MG63 (cell line): ENCODE measurements at regions not wholly inside any gene's neighbourhood (a gene's known extent, or its start where the extent isn't known, plus 50 kb on each side); places are given as distances from the start of the nearest gene placed in this dataset.

Source experiments
- DNase-seq: peaks from one replicate; pipeline ENCODE4 v3.0.0-alpha.2; 2020
- H3K27me3 ChIP-seq: fragments of 250-450 bp; sonication (Bioruptor Pico); 2 replicates; pipeline ENCODE4 v1.5.1; 2020; ENCODE audit warnings: mild to moderate bottlenecking, moderate library complexity
- H3K36me3 ChIP-seq: fragments of 250-450 bp; sonication (Bioruptor Pico); 2 replicates; pipeline ENCODE4 v1.5.1; 2020; ENCODE audit warnings: mild to moderate bottlenecking, moderate library complexity
- H3K4me3 ChIP-seq: fragments of 250-450 bp; sonication (Bioruptor Pico); 2 replicates; pipeline ENCODE4 v1.5.1; 2020; ENCODE audit warnings: mild to moderate bottlenecking, moderate library complexity
- H3K9me3 ChIP-seq: fragments of 250-450 bp; sonication (Bioruptor Pico); 2 replicates; pipeline ENCODE4 v1.5.1; 2020; ENCODE audit warnings: mild to moderate bottlenecking, moderate library complexity

DNA sequence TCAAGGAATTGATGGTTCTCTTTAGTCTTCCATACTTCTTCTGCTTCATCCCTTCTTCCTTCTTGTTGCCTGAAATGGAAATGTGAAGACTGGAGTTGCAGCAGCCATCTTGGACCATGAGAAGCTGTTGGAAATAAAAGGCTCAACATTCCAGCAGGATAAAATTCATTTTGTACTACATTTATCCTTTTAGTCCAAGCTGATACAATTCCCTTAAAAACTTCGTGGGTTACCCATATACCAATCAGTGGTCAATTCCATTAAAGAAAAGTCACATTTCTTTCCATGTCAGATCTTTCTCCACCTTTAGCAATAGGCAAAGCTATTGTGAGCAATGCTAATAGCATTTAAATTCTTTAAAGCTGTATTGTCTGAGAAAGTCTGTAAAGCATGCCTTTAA, 141.3 kb upstream of the LYZL2 start:
- Histone ChIP-seq H3K27me3 (no peaks in the 10 kb centered on the region), H3K9me3 (peaks cover 19% of the 10 kb centered on the region), H3K36me3 (no peaks in the 10 kb centered on the region), H3K4me3 (no peak overlapping the region)
- DNase-seq = no peak

DNA sequence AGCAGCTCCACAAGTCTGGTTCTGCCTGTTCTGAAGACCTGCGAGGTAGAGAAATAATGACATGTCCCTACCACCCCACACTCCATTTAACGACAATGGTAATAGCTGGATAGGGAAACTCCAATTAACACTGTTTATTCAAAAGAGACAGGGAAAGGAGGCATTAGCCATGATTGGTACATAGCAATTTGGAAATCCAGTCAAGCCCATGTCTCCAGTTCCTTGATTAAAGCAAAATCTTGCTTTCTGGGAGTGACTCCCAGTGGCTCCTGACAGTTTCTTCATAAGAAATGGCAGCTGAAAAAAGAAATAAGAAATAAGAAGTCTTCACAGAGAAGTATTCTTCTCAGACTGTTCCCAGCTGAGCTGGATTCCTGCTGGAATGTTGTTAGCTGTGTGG, 140.7 kb upstream of the LYZL2 start:
- H3K9me3 ChIP-seq = peaks cover 19% of the 10 kb centered on the region
- no peak overlapping the region for H3K4me3 ChIP-seq
- H3K36me3 ChIP-seq = no peaks in the 10 kb centered on the region
- H3K27me3 ChIP-seq = no peaks in the 10 kb centered on the region
- no peak for DNase-seq

- no peak for DNase-seq
- Histone ChIP-seq H3K36me3 (no peaks in the 10 kb centered on the region), H3K9me3 (peaks cover 19% of the 10 kb centered on the region)
Measured at GRCh38 chr10:30769361-30769760, 139.8 kb upstream of the LYZL2 start.

DNA sequence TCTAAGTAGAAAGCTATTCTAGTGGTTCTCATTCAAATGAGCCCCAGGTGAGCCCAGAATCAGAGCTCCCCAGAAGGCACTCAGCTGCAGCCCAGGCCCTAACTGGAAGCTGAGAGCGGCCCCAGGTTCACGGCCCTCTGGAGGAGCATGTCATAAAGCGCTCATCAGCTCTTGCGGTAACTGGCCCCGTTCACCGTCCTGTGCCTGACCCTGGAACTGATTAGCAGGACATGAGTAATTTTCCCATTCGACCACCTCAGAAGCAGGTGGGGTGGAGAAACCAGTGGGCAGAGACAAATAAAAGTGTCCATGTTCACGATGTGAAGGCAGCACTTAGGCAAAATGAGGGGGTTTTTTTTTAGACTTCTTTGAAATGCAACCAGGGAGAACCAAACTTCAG, 136.1 kb upstream of the LYZL2 start:
- peaks cover 10% of the 10 kb centered on the region for H3K9me3 ChIP-seq
- H3K27me3 ChIP-seq = no peaks in the 10 kb centered on the region
- no peak overlapping the region for H3K4me3 ChIP-seq
- H3K36me3 ChIP-seq = no peaks in the 10 kb centered on the region
- DNase-seq = peak; percentile 46

More at GRCh38 chr10:30769361-30769760, 139.8 kb upstream of the LYZL2 start:
- H3K27me3 ChIP-seq = no peaks in the 10 kb centered on the region
- no peak overlapping the region for H3K4me3 ChIP-seq

DNA sequence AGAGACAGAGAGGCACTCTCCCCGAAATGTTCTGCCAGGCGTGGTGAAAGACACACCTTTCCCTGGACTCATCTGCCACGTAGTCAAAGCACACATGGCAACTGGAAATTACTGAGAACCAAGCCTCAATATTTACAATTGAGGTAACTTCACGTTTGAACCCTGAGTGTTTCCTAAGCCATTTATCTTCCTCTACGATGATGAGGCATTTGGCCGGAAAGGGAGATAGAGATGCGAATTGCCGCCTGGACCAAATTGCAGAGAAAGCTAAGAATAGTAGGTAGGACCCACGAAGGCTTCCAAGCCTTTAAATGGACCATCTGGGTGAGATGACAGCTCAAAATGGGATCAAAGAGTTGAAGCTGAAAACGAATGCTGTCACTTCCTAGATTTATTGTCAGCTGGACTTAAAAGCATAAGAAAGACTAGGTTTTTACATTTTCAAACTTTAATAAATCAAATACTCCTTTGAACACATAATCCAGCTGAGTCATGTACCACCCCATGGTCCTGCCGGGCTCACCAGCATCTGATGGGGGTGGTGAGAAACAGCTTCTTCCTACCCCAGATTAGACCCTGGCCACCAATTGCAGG, 135.6 kb upstream of the LYZL2 start:
- Histone ChIP-seq H3K27me3 (no peaks in the 10 kb centered on the region), H3K4me3 (no peak overlapping the region)
- DNase-seq = no peak

GRCh38 chr10:30763918-30764317, 134.4 kb upstream of the LYZL2 start:
- H3K4me3 ChIP-seq = no peak overlapping the region
- H3K9me3 ChIP-seq = no peaks in the 10 kb centered on the region; the same call in 1 of the 2 replicates
- DNase-seq = no peak
- no peaks in the 10 kb centered on the region for H3K36me3 ChIP-seq
- H3K27me3 ChIP-seq = no peaks in the 10 kb centered on the region

More for the DNA sequence above, 135.6 kb upstream of the LYZL2 start:
- Histone ChIP-seq H3K9me3 (peaks cover 5% of the 10 kb centered on the region), H3K36me3 (no peaks in the 10 kb centered on the region)

GRCh38 chr10:30762620-30763019, 133.1 kb upstream of the LYZL2 start:
- Histone ChIP-seq H3K4me3 (no peak overlapping the region), H3K27me3 (no peaks in the 10 kb centered on the region), H3K36me3 (no peaks in the 10 kb centered on the region), H3K9me3 (peaks cover 3% of the 10 kb centered on the region; the same call in 1 of the 2 replicates)
- no peak for DNase-seq

- no peak overlapping the region for H3K4me3 ChIP-seq
- no peaks in the 10 kb centered on the region for H3K27me3 ChIP-seq
- H3K9me3 ChIP-seq = peaks cover 3% of the 10 kb centered on the region; the same call in 1 of the 2 replicates
- DNase-seq = peak; percentile 33
- no peaks in the 10 kb centered on the region for H3K36me3 ChIP-seq
Measured at GRCh38 chr10:30759423-30759822, 129.9 kb upstream of the LYZL2 start.

- no peak for DNase-seq
Measured at GRCh38 chr10:30758338-30758737, 128.8 kb upstream of the LYZL2 start.

GRCh38 chr10:30756896-30757295, 127.3 kb upstream of the LYZL2 start:
- H3K36me3 ChIP-seq = no peaks in the 10 kb centered on the region
- peaks cover 3% of the 10 kb centered on the region; the same call in 1 of the 2 replicates for H3K9me3 ChIP-seq
- no peaks in the 10 kb centered on the region for H3K27me3 ChIP-seq
- DNase-seq = no peak
- no peak overlapping the region for H3K4me3 ChIP-seq

More at GRCh38 chr10:30758338-30758737, 128.8 kb upstream of the LYZL2 start:
- Histone ChIP-seq H3K27me3 (no peaks in the 10 kb centered on the region), H3K9me3 (peaks cover 3% of the 10 kb centered on the region; the same call in 1 of the 2 replicates), H3K36me3 (no peaks in the 10 kb centered on the region), H3K4me3 (no peak overlapping the region)

DNA sequence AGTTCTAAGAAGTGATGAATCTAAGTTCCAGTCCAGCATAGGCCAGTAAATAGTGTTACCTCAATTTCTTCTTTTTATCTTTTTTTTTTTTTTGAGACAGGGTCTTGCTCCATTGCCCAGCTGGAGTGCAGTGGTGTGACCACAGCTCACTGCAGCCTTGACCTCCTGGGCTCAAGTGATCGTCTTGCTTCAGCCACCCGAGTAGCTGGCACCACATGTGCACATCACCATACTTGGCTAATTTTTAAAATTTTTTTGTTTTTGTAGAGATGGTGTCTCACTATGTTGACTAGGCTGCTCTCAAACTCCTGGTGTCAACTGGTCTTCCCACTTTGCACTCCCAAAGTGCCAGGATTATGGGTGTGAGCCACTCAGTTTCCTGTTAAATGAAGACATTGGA, 126.6 kb upstream of the LYZL2 start:
- H3K9me3 ChIP-seq = peaks cover 3% of the 10 kb centered on the region; the same call in 1 of the 2 replicates
- H3K36me3 ChIP-seq = no peaks in the 10 kb centered on the region
- H3K27me3 ChIP-seq = no peaks in the 10 kb centered on the region
- H3K4me3 ChIP-seq = no peak overlapping the region
- no peak for DNase-seq

- Histone ChIP-seq H3K36me3 (no peaks in the 10 kb centered on the region), H3K27me3 (no peaks in the 10 kb centered on the region), H3K4me3 (no peak overlapping the region), H3K9me3 (0 out of 2 replicates have a peak, but pooled peaks cover 3% of the 10 kb centered on the region)
- peak; percentile 16 for DNase-seq
Measured at GRCh38 chr10:30755441-30755953, 125.9 kb upstream of the LYZL2 start.

- Histone ChIP-seq H3K9me3 (no peaks in the 10 kb centered on the region), H3K27me3 (no peaks in the 10 kb centered on the region), H3K4me3 (no peak overlapping the region), H3K36me3 (no peaks in the 10 kb centered on the region)
- no peak for DNase-seq
Measured at GRCh38 chr10:30752481-30752881, 122.9 kb upstream of the LYZL2 start.

- H3K4me3 ChIP-seq = no peak overlapping the region
- DNase-seq = peak; percentile 82
Measured at GRCh38 chr10:30751678-30752331, 122.3 kb upstream of the LYZL2 start.

GRCh38 chr10:30750971-30751677, 121.6 kb upstream of the LYZL2 start:
- no peak for DNase-seq
- H3K36me3 ChIP-seq = no peaks in the 10 kb centered on the region
- H3K9me3 ChIP-seq = no peaks in the 10 kb centered on the region
- H3K4me3 ChIP-seq = no peak overlapping the region
- no peaks in the 10 kb centered on the region for H3K27me3 ChIP-seq

More at GRCh38 chr10:30751678-30752331, 122.3 kb upstream of the LYZL2 start:
- no peaks in the 10 kb centered on the region for H3K27me3 ChIP-seq
- no peaks in the 10 kb centered on the region for H3K36me3 ChIP-seq
- H3K9me3 ChIP-seq = no peaks in the 10 kb centered on the region

DNA sequence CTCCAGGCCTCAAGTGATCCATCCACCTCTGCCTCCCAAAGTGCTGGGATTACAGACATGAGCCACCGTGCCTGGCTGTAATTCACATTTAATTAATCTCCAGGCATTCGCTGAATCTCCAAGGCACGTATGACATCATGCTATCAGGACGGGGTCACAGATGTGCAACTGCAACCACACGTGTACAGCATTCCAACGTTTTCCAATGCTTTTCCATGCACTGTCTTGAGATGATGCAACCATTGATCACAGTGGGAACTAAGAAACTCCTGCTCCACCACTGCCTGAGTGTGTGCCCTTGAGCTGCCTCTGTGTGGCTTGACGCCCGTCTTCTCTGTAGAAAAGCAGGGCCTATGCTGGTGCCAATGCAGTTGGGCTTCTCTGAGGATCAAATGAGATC, 119.8 kb upstream of the LYZL2 start:
- H3K36me3 ChIP-seq = no peaks in the 10 kb centered on the region
- H3K27me3 ChIP-seq = no peaks in the 10 kb centered on the region
- no peaks in the 10 kb centered on the region for H3K9me3 ChIP-seq
- DNase-seq = no peak
- no peak overlapping the region for H3K4me3 ChIP-seq
